PC-3 (cell line): ENCODE measurements at regions not wholly inside any gene's neighbourhood (a gene's known extent, or its start where the extent isn't known, plus 50 kb on each side); places are given as distances from the start of the nearest gene placed in this dataset.

Experiments
- ATAC-seq: fragments of 200-7000 bp; cut with Tn5 transposase; 2 replicates; pipeline ENCODE4 v1.9.1; 2020; ENCODE audit warnings: mild to moderate bottlenecking, moderate library complexity
- BruUV-seq: library from RNA; stranded (reverse); fragments of 400-500 nt; replicated peaks from 2 replicates; lab custom pipeline; 2021; lab: Mats Ljungman, UMichigan
- CTCF ChIA-PET: fragments of 300-600 bp; sonication (Branson Sonifier 250); formaldehyde crosslinking; loops from one replicate; lab custom pipeline; 2022; ENCODE audit warnings: antibody characterized with exemption; lab: Charles Lee
- POLR2A ChIA-PET: fragments of 300-600 bp; sonication (Branson Sonifier 250); formaldehyde crosslinking; loops from one replicate; lab custom pipeline; 2022; ENCODE audit warnings: antibody characterized with exemption; ENCODE audit not compliant: unreplicated experiment; lab: Charles Lee
- DNase-seq: peaks from one replicate; pipeline ENCODE4 v3.0.0-alpha.2; 2015
- H2AFZ ChIP-seq: fragments of 300-600 bp; sonication (generic); 2 replicates; pipeline ENCODE4 v1.6.0; 2016; ENCODE audit warnings: antibody characterized with exemption, low read length
- H3F3A ChIP-seq: fragments of 300-600 bp; sonication (generic); one replicate; pipeline ENCODE4 v1.6.0; 2017; ENCODE audit warnings: antibody characterized with exemption, low read length, control low read depth, mild to moderate bottlenecking; ENCODE audit not compliant: unreplicated experiment
- H3K27ac ChIP-seq: fragments of 300-600 bp; sonication (generic); 2 replicates; pipeline ENCODE4 v1.5.1; 2016; ENCODE audit warnings: mild to moderate bottlenecking, low read length
- H3K27me3 ChIP-seq: fragments of 300-600 bp; sonication (generic); 2 replicates; pipeline ENCODE4 v1.6.1; 2016; ENCODE audit warnings: low read length, mixed read lengths
- H3K36me3 ChIP-seq: fragments of 300-600 bp; sonication (generic); 2 replicates; pipeline ENCODE4 v1.6.1; 2016; ENCODE audit warnings: low read depth, mixed run types, low read length, mixed read lengths
- H3K4me1 ChIP-seq: fragments of 300-600 bp; sonication (generic); 2 replicates; pipeline ENCODE4 v1.5.1; 2016; ENCODE audit warnings: low read length; ENCODE audit not compliant: insufficient read depth
- H3K4me2 ChIP-seq: fragments of 300-600 bp; sonication (generic); 2 replicates; pipeline ENCODE4 v1.6.0; 2016; ENCODE audit warnings: low read length
- H3K4me3 ChIP-seq: fragments of 300-600 bp; sonication (generic); 2 replicates; pipeline ENCODE4 v1.5.1; 2016; ENCODE audit warnings: mild to moderate bottlenecking, low read length, mixed read lengths
- H3K79me2 ChIP-seq: fragments of 300-600 bp; sonication (generic); 2 replicates; pipeline ENCODE4 v1.6.1; 2017; ENCODE audit warnings: low read length, mixed read lengths
- H3K9ac ChIP-seq: fragments of 300-600 bp; sonication (generic); 2 replicates; pipeline ENCODE4 v1.6.0; 2016; ENCODE audit warnings: mild to moderate bottlenecking, low read length
- H3K9me2 ChIP-seq: fragments of 300-600 bp; sonication (generic); replicated peaks from 2 replicates; pipeline ENCODE4 v1.6.1; 2016; ENCODE audit warnings: mixed run types, low read length, mixed read lengths
- H3K9me3 ChIP-seq: fragments of 300-600 bp; sonication (generic); 2 replicates; pipeline ENCODE4 v1.6.1; 2016; ENCODE audit warnings: low read length, mixed read lengths
- H4K20me1 ChIP-seq: fragments of 300-600 bp; sonication (generic); 2 replicates; pipeline ENCODE4 v1.6.1; 2016; ENCODE audit warnings: low read length, mixed read lengths
- EZH2 ChIP-seq: fragments of 300-600 bp; sonication (generic); IDR thresholded peaks from one replicate; pipeline ENCODE4 v1.6.1; 2017; ENCODE audit warnings: antibody characterized with exemption, mild to moderate bottlenecking, low read length; ENCODE audit not compliant: unreplicated experiment
- EZH2phosphoT487 ChIP-seq: fragments of 300-600 bp; sonication (generic); IDR thresholded peaks from 2 replicates; pipeline ENCODE4 v1.6.1; 2018; ENCODE audit warnings: mild to moderate bottlenecking, antibody characterized with exemption, low read length, borderline replicate concordance
- intact Hi-C: fragments of 100-400 bp; cut with micrococcal nuclease; formaldehyde crosslinking; loops from 2 replicates; pipeline ENCODE4 v1.9.0; 2023
- TF ChIP-seq, protein P1 (sequence below): fragments of 300-600 bp; sonication (generic); conservative IDR thresholded peaks from 2 replicates; pipeline ENCODE4 v1.5.1; 2017; ENCODE audit warnings: antibody characterized with exemption, low read depth, mild to moderate bottlenecking, low read length

DNA sequence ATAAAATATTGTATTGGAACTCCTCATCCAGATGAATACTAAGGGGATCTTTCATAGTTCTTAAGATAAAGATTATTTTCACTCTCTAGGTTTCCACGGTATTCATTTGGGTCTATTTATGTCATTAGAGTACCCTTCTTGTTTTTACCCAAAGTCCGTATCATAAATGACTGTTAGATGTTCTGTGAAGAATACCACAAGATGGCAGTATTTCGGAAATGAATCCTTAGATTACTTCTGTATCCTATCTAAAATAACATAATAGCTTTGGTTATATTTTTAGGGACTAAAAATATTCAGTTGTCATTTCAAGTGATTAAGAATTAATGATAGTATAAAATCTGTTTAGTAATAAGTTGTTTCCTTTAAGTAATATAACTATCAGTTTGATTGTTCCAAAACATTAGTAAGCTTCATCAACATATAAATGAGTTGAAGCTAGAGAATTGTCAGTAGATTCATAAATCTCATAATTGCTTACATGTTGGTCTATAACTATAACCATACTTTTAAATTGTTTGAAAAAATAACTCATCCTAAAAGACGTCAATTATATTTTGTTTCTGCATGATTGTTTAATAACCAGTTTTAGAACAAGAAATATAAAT is 337.5 kb upstream of the KCND2 start:
- POLR2A ChIA-PET, result interaction anchor here (0.6 kb wide), 1 partner anchor 13 kb away, joined by 7 read pairs; no protein-coding TSS in a partner anchor

DNA sequence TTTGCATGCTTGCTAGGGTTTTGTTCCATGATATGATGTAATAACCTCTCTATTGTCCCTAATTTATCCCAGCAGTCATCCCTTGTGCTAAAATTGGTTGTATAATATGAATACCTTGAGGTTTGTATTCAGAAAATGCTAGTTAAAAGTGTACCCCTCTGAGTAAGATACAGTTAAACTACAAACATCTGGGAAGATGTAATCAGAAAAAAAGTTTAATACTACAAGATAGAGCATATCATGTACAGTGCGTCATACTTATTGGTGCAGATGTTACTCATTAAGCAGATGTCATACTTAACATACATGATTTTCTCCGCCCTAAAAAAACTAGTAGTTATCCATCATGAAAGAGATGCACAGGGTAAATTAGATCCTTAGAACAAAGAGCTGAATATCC is 336.1 kb upstream of the KCND2 start:
- CTCF ChIA-PET, result no interaction called here
- no peaks in the 10 kb centered on the region for H3K9me3 ChIP-seq
- no TSS peak for BruUV-seq
- no peaks in the 10 kb centered on the region for H3K9me2 ChIP-seq
- no peak for ATAC-seq
- H3K9ac ChIP-seq, result no peak overlapping the region
- no peak overlapping the region for H2AFZ ChIP-seq
- H3K27me3 ChIP-seq, result no peaks in the 10 kb centered on the region
- no peak overlapping the region for H3K27ac ChIP-seq
- POLR2A ChIA-PET, result no interaction called here
- no peak overlapping the region for H3K4me2 ChIP-seq
- no peaks in the 10 kb centered on the region for H4K20me1 ChIP-seq
- H3K4me3 ChIP-seq, result no peak overlapping the region
- no peaks in the 10 kb centered on the region for H3K79me2 ChIP-seq
- no peaks in the 10 kb centered on the region for H3F3A ChIP-seq
- TF ChIP-seq EZH2 (no peak), EZH2phosphoT487 (no peak)
- TF ChIP-seq, protein P1, sequence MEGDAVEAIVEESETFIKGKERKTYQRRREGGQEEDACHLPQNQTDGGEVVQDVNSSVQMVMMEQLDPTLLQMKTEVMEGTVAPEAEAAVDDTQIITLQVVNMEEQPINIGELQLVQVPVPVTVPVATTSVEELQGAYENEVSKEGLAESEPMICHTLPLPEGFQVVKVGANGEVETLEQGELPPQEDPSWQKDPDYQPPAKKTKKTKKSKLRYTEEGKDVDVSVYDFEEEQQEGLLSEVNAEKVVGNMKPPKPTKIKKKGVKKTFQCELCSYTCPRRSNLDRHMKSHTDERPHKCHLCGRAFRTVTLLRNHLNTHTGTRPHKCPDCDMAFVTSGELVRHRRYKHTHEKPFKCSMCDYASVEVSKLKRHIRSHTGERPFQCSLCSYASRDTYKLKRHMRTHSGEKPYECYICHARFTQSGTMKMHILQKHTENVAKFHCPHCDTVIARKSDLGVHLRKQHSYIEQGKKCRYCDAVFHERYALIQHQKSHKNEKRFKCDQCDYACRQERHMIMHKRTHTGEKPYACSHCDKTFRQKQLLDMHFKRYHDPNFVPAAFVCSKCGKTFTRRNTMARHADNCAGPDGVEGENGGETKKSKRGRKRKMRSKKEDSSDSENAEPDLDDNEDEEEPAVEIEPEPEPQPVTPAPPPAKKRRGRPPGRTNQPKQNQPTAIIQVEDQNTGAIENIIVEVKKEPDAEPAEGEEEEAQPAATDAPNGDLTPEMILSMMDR, result no peak
- H3K4me1 ChIP-seq, result no peaks in the 10 kb centered on the region
- intact Hi-C loops, result no loop called here
- no peaks in the 10 kb centered on the region for H3K36me3 ChIP-seq
- no peak for DNase-seq

More for the DNA sequence above, 337.5 kb upstream of the KCND2 start:
- Histone ChIP-seq H3K9me2 (no peaks in the 10 kb centered on the region), H3K9me3 (no peaks in the 10 kb centered on the region), H3K9ac (no peak overlapping the region), H3K27ac (no peak overlapping the region), H3K27me3 (no peaks in the 10 kb centered on the region), H3F3A (no peaks in the 10 kb centered on the region), H3K79me2 (no peaks in the 10 kb centered on the region), H3K4me1 (no peaks in the 10 kb centered on the region), H3K4me3 (no peak overlapping the region), H2AFZ (no peak overlapping the region), H3K36me3 (no peaks in the 10 kb centered on the region), H4K20me1 (no peaks in the 10 kb centered on the region), H3K4me2 (no peak overlapping the region)
- intact Hi-C loops, result loop anchor here (1.0 to 2.0 kb wide), 5 partner anchors 155 to 789 kb away; no protein-coding TSS in a partner anchor
- CTCF ChIA-PET, result no interaction called here
- peak; percentile 80 for ATAC-seq
- BruUV-seq, result no TSS peak
- no peak for TF ChIP-seq EZH2
- TF ChIP-seq EZH2phosphoT487, result no peak
- TF ChIP-seq, protein P1, result peak; percentile 72
- peak; percentile 60 for DNase-seq

DNA sequence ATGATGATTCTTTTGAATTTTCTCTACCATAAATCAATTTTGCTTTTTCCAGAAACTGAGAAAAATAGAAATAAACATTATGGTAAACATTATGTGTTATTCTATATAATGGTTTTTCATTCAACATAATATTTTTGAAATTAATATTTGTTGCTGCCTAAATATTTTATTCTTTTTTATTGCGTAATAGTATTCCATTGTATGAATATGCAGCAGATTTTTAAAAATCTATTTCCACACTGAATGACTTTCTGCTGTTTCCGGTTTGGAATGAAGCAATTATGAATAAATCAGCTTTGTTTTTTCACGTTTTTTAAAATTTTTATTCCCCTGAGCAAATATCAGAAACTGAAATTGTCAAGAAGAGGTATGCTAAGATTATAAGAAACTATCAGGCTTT is 335.2 kb upstream of the KCND2 start:
- BruUV-seq, result no TSS peak
- Histone ChIP-seq H2AFZ (no peak overlapping the region), H3F3A (no peaks in the 10 kb centered on the region), H4K20me1 (no peaks in the 10 kb centered on the region), H3K79me2 (no peaks in the 10 kb centered on the region), H3K9me3 (no peaks in the 10 kb centered on the region), H3K27ac (no peak overlapping the region), H3K36me3 (no peaks in the 10 kb centered on the region), H3K9me2 (no peaks in the 10 kb centered on the region), H3K27me3 (no peaks in the 10 kb centered on the region), H3K4me3 (no peak overlapping the region), H3K9ac (no peak overlapping the region), H3K4me1 (no peaks in the 10 kb centered on the region), H3K4me2 (no peak overlapping the region)
- TF ChIP-seq EZH2 (no peak), EZH2phosphoT487 (no peak)
- TF ChIP-seq, protein P1, result no peak
- ChIA-PET POLR2A (no interaction called here), CTCF (no interaction called here)
- no peak for ATAC-seq
- intact Hi-C loops, result no loop called here
- no peak for DNase-seq
